ENCODE measurements at regions not wholly inside any gene's neighbourhood (a gene's known extent, or its start where the extent isn't known, plus 50 kb on each side); places are given as distances from the start of the nearest gene placed in this dataset.

DNA sequence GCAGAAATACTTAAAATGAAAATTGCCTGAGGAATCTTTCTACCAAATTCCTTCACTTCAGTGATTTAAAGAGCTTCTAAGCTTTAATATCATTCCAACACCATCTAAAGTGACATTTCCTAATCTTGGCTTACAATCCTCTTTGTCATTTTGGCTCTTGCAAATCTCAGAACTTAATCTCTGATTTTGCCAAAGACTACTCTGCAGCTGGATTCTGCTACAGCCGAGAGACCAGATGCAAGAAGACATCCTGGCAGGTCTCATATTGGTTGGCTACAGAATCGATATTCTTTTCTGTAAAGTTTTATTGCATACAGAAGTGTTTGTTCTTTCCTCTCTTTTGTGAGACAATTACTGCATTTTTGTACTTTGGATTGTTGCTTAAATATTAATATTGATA, 716.5 kb upstream of the LRATD1 start:
- ChIA-PET CTCF (ENCODE audit: partially characterized antibody) (no interaction called here), POLR2A (ENCODE audit: partially characterized antibody) (no interaction called here)
- Histone ChIP-seq H3K79me2 (ENCODE audit: control insufficient read depth in 1 of 2, insufficient read depth in 2 of 2, low read length in 2 of 2) (no peaks in the 10 kb centered on the region), H3K23ac (ENCODE audit: insufficient read length) (no peak overlapping the region), H3K79me1 (ENCODE audit: low read depth, low read length) (no peaks in the 10 kb centered on the region), H3K23me2 (ENCODE audit: low read depth, low read length) (no peaks in the 10 kb centered on the region), H4K5ac (ENCODE audit: insufficient read length, low read depth, low read length) (no peak overlapping the region), H2AFZ (ENCODE audit: low read length) (no peak overlapping the region), H2BK120ac (replicated peaks; ENCODE audit: low read depth, low read length) (no peak overlapping the region), H3K4me2 (ENCODE audit: insufficient read depth in 1 of 2, low read depth in 2 of 2, low read length in 2 of 2) (no peak overlapping the region), H3K4me1 (replicated peaks in 1 of 4; ENCODE audit: control insufficient read depth in 3 of 4, insufficient read depth in 4 of 4, low read length in 3 of 4) (no peaks in the 10 kb centered on the region), H4K91ac (replicated peaks; ENCODE audit: insufficient read length, low read length) (no peak overlapping the region), H4K8ac (ENCODE audit: extremely low read depth, insufficient read depth, low read length) (no peak overlapping the region), H2BK5ac (ENCODE audit: low read depth, low read length) (no peak overlapping the region), H3K4ac (replicated peaks; ENCODE audit: insufficient read length, low read depth, low read length) (no peak overlapping the region), H3K9me3 (ENCODE audit: insufficient read depth in 2 of 2, low read depth in 1 of 2, low read length in 1 of 2) (no peaks in the 10 kb centered on the region), H3K36me3 (ENCODE audit: control insufficient read depth in 2 of 4, insufficient read depth in 4 of 4, low read length in 3 of 4) (no peaks in the 10 kb centered on the region), H3K14ac (ENCODE audit: insufficient read length) (no peak overlapping the region), H4K20me1 (replicated peaks in 1 of 2; ENCODE audit: control insufficient read depth in 1 of 2, insufficient read depth in 2 of 2, low read length in 2 of 2) (no peaks in the 10 kb centered on the region), H2BK15ac (ENCODE audit: low read length) (no peak overlapping the region), H2BK12ac (ENCODE audit: low read depth, low read length) (no peak overlapping the region), H3K56ac (replicated peaks; ENCODE audit: insufficient read length, low read depth, low read length) (no peak overlapping the region), H3K27me3 (replicated peaks in 1 of 4; ENCODE audit: control insufficient read depth in 3 of 4, extremely low read depth in 1 of 4, insufficient read depth in 3 of 4, low read length in 3 of 4) (no peaks in the 10 kb centered on the region), H3K18ac (ENCODE audit: extremely low read depth, low read length) (no peak overlapping the region), H3K4me3 (ENCODE audit: extremely low read depth in 1 of 4, insufficient read depth in 2 of 4, low read depth in 3 of 4, low read length in 4 of 4) (no peak overlapping the region), H2AK5ac (ENCODE audit: low read depth, low read length) (no peak overlapping the region), H2BK20ac (ENCODE audit: low read length) (no peak overlapping the region), H3K9ac (replicated peaks in 1 of 4; ENCODE audit: extremely low read depth in 1 of 4, low read depth in 3 of 4, low read length in 3 of 4) (no peak overlapping the region), H3K27ac (ENCODE audit: low read depth, low read length) (no peak overlapping the region)
- WGBS, 2 experiments (ENCODE audit: extremely low coverage in 1 of 2, insufficient coverage in 1 of 2, insufficient read length in 1 of 2, insufficient replicate concordance in 2 of 2, low coverage in 1 of 2, low lambda C conversion rate in 2 of 2, missing lambda C conversion rate in 1 of 2) = 90% methylated on average over 2 of the region's 2 CpGs; no CpG with 5 or more reads in 1 of the 2 experiments
- FAIRE-seq (no peak), DNase-seq (ENCODE audit: low read depth in 1 of 2, low spot score in 2 of 2) (no peak)
- TF ChIP-seq KDM1A (IDR thresholded peaks at IDR 0.05; ENCODE audit: borderline replicate concordance, low read length) (no peak), SUZ12 (IDR thresholded peaks at IDR 0.05; ENCODE audit: low read length) (no peak), CEBPB (IDR thresholded peaks at IDR 0.05; ENCODE audit: low read depth, low read length) (no peak), CBX5 (IDR thresholded peaks at IDR 0.05; ENCODE audit: low read depth, low read length) (no peak), SIN3A (conservative IDR thresholded peaks at IDR 0.05 in 1 of 2, IDR thresholded peaks at IDR 0.05 in 1 of 2; ENCODE audit: low read depth in 1 of 2, low read length in 2 of 2) (no peak), SP2 (IDR thresholded peaks at IDR 0.05; ENCODE audit: low read length) (no peak), EGR1 (IDR thresholded peaks at IDR 0.05; ENCODE audit: borderline replicate concordance, low read depth, low read length) (no peak), RBBP5 (IDR thresholded peaks at IDR 0.05; ENCODE audit: borderline replicate concordance, low read depth, low read length) (no peak), BACH1 (IDR thresholded peaks at IDR 0.05; ENCODE audit: low read length) (no peak), TAF7 (optimal IDR thresholded peaks at IDR 0.05; ENCODE audit: borderline replicate concordance, low read depth, low read length) (no peak), ASH2L (IDR thresholded peaks at IDR 0.05; ENCODE audit: low read length) (no peak), CHD1 (IDR thresholded peaks at IDR 0.05; ENCODE audit: low read depth, low read length) (no peak), BRCA1 (IDR thresholded peaks at IDR 0.05; ENCODE audit: low read depth, low read length) (no peak), SAP30 (IDR thresholded peaks at IDR 0.05; ENCODE audit: insufficient read depth, insufficient replicate concordance, low read length) (no peak), CBX8 (IDR thresholded peaks at IDR 0.05; ENCODE audit: borderline replicate concordance, low read depth, low read length) (no peak)
- TF ChIP-seq, protein P1, sequence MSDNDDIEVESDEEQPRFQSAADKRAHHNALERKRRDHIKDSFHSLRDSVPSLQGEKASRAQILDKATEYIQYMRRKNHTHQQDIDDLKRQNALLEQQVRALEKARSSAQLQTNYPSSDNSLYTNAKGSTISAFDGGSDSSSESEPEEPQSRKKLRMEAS (IDR thresholded peaks at IDR 0.05) = no peak

All from H1 (cell line).